ENCODE measurements at regions not wholly inside any gene's neighbourhood (a gene's known extent, or its start where the extent isn't known, plus 50 kb on each side); places are given as distances from the start of the nearest gene placed in this dataset.
"Not testable (repeated sequence)": the region's sequence is repeated elsewhere in the genome, so short reads cannot be mapped to it uniquely, and the experiment has no call there.

- Histone ChIP-seq H3K9me3 (ENCODE audit: control insufficient read depth in 1 of 2, insufficient read depth in 1 of 2, low read length in 2 of 2) (peaks cover 19 to 60% of the 10 kb centered on the region in 2 experiments), H3K36me3 (ENCODE audit: insufficient read depth, low read length) (no peaks in the 10 kb centered on the region), H3K4me3 (ENCODE audit: low read length) (no peak overlapping the region), H3K27me3 (ENCODE audit: control insufficient read depth in 1 of 2, insufficient read depth in 2 of 2, low read length in 2 of 2) (no peaks in the 10 kb centered on the region), H3K4me1 (ENCODE audit: insufficient read depth, low read length) (no peaks in the 10 kb centered on the region), H3K27ac (ENCODE audit: low read depth in 1 of 2, low read length in 2 of 2) (no peak overlapping the region)
- DNase-seq (no peak), ATAC-seq (ENCODE audit: poor library complexity) (no peak)
- Mint-ChIP-seq H3K36me3 (ENCODE audit: low read depth) (peaks cover 3% of the 10 kb centered on the region), H3K4me3 (no peak overlapping the region), H3K9me3 (peaks cover 11% of the 10 kb centered on the region), H3K27me3 (no peaks in the 10 kb centered on the region), H3K27ac (no peak overlapping the region), H3K4me1 (ENCODE audit: low read depth) (no peaks in the 10 kb centered on the region)
- intact Hi-C loops (cut with DNase I, micrococcal nuclease): no loop called here
- ChIA-PET CTCF (no interaction called here), POLR2A (no interaction called here)
- TF ChIP-seq, protein P1, sequence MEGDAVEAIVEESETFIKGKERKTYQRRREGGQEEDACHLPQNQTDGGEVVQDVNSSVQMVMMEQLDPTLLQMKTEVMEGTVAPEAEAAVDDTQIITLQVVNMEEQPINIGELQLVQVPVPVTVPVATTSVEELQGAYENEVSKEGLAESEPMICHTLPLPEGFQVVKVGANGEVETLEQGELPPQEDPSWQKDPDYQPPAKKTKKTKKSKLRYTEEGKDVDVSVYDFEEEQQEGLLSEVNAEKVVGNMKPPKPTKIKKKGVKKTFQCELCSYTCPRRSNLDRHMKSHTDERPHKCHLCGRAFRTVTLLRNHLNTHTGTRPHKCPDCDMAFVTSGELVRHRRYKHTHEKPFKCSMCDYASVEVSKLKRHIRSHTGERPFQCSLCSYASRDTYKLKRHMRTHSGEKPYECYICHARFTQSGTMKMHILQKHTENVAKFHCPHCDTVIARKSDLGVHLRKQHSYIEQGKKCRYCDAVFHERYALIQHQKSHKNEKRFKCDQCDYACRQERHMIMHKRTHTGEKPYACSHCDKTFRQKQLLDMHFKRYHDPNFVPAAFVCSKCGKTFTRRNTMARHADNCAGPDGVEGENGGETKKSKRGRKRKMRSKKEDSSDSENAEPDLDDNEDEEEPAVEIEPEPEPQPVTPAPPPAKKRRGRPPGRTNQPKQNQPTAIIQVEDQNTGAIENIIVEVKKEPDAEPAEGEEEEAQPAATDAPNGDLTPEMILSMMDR (IDR thresholded peaks at IDR 0.05): no peak
Observed at GRCh38 chr19:22502766-22503165, 80.6 kb upstream of the ZNF98 start.

DNA sequence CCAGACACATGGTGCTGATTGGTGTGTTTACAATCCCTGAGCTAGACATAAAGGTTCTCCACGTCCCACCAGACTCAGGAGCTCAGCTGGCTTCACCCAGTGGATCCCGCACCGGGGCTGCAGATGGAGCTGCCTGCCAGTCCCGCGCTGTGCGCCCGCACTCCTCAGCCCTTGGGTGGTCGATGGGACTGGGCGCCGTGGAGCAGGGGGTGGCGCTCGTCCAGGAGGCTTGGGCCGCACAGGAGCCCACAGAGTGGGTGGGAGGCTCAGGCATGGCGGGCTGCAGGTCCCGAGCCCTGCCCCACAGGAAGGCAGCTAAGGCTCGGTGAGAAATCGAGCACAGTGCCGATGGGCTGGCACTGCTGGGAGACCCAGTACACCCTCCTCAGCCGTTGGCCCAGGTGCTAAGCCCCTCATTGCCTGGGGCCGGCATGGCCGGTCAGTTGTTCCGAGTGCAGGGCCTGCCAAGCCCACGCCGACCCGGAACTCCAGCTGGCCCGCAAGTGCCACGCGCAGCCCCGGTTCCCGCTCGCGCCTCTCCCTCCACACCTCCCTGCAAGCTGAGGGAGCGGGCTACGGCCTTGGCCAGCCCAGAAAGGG, 76.8 kb upstream of the ZNF98 start:
- DNase-seq; intact Hi-C loops (cut with DNase I, micrococcal nuclease); H3K4me3 Mint-ChIP-seq; H3K4me1 ChIP-seq (ENCODE audit: insufficient read depth, low read length); H3K27me3 Mint-ChIP-seq; ATAC-seq (ENCODE audit: poor library complexity); H3K27ac ChIP-seq (ENCODE audit: low read depth in 1 of 2, low read length in 2 of 2); H3K27ac Mint-ChIP-seq; H3K36me3 Mint-ChIP-seq (ENCODE audit: low read depth); H3K27me3 ChIP-seq (ENCODE audit: control insufficient read depth in 1 of 2, insufficient read depth in 2 of 2, low read length in 2 of 2); H3K4me1 Mint-ChIP-seq (ENCODE audit: low read depth); CTCF ChIA-PET; H3K4me3 ChIP-seq (ENCODE audit: low read length); H3K36me3 ChIP-seq (ENCODE audit: insufficient read depth, low read length); POLR2A ChIA-PET: not testable (repeated sequence)
- H3K9me3 ChIP-seq (ENCODE audit: control insufficient read depth in 1 of 2, insufficient read depth in 1 of 2, low read length in 2 of 2): peaks cover 30 to 40% of the 10 kb centered on the region in 2 experiments
- peaks cover 14% of the 10 kb centered on the region for H3K9me3 Mint-ChIP-seq

GRCh38 chr19:22491746-22492145, 69.6 kb upstream of the ZNF98 start:
- no peak overlapping the region for H3K27ac ChIP-seq (ENCODE audit: low read depth in 1 of 2, low read length in 2 of 2)
- H3K9me3 ChIP-seq (ENCODE audit: control insufficient read depth in 1 of 2, insufficient read depth in 1 of 2, low read length in 2 of 2): peaks cover 28 to 51% of the 10 kb centered on the region in 2 experiments
- H3K27me3 ChIP-seq (ENCODE audit: control insufficient read depth in 1 of 2, insufficient read depth in 2 of 2, low read length in 2 of 2): no peaks in the 10 kb centered on the region
- H3K4me3 ChIP-seq (ENCODE audit: low read length): no peak overlapping the region
- Mint-ChIP-seq H3K27me3 (no peaks in the 10 kb centered on the region), H3K9me3 (peaks cover 12% of the 10 kb centered on the region), H3K4me3 (no peak overlapping the region), H3K36me3 (ENCODE audit: low read depth) (no peaks in the 10 kb centered on the region), H3K27ac (no peak overlapping the region), H3K4me1 (ENCODE audit: low read depth) (no peaks in the 10 kb centered on the region)
- no peaks in the 10 kb centered on the region for H3K36me3 ChIP-seq (ENCODE audit: insufficient read depth, low read length)
- no peaks in the 10 kb centered on the region for H3K4me1 ChIP-seq (ENCODE audit: insufficient read depth, low read length)
- CTCF ChIA-PET: no interaction called here
- DNase-seq (no peak), ATAC-seq (ENCODE audit: poor library complexity) (no peak)
- POLR2A ChIA-PET: no interaction called here
- intact Hi-C loops (cut with DNase I, micrococcal nuclease): no loop called here
- TF ChIP-seq, protein P1 (IDR thresholded peaks at IDR 0.05): no peak

DNA sequence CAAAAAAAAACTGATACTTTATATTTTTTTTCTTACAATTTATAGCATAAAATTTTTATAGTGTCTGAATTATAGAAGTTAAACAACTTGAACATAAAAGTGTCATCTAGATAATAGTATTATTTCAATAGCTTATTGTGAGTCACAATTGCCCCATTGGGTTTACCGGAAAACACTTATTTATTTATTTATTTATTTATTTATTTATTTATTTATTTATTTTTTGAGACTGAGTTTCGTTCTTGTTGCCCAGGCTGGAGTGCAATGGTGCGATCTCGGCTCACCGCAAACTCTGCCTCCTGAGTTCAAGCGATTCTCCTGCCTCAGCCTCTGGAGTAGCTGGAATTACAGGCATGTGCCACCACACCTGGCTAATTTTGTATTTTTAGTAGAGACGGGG, 61.4 kb upstream of the ZNF98 start:
- H3K4me1 Mint-ChIP-seq (ENCODE audit: low read depth); H3K4me1 ChIP-seq (ENCODE audit: insufficient read depth, low read length); H3K27ac Mint-ChIP-seq; H3K27me3 Mint-ChIP-seq; H3K4me3 ChIP-seq (ENCODE audit: low read length); DNase-seq; CTCF ChIA-PET; H3K27me3 ChIP-seq (ENCODE audit: control insufficient read depth in 1 of 2, insufficient read depth in 2 of 2, low read length in 2 of 2); POLR2A ChIA-PET; H3K27ac ChIP-seq (ENCODE audit: low read depth in 1 of 2, low read length in 2 of 2); ATAC-seq (ENCODE audit: poor library complexity); H3K4me3 Mint-ChIP-seq; H3K36me3 ChIP-seq (ENCODE audit: insufficient read depth, low read length); H3K36me3 Mint-ChIP-seq (ENCODE audit: low read depth); intact Hi-C loops (cut with DNase I, micrococcal nuclease): not testable (repeated sequence)
- peaks cover 13% of the 10 kb centered on the region for H3K9me3 Mint-ChIP-seq
- H3K9me3 ChIP-seq (ENCODE audit: control insufficient read depth in 1 of 2, insufficient read depth in 1 of 2, low read length in 2 of 2): peaks cover 8 to 69% of the 10 kb centered on the region in 2 experiments
